Ishikawa (cell line): ENCODE measurements at regions not wholly inside any gene's neighbourhood (a gene's known extent, or its start where the extent isn't known, plus 50 kb on each side); places are given as distances from the start of the nearest gene placed in this dataset.

Experiments used
- CEBPB ChIP-seq: IDR thresholded peaks from 2 replicates; pipeline ENCODE4 v1.6.1; 2012
- CREB1 ChIP-seq: IDR thresholded peaks from 2 replicates; pipeline ENCODE4 v1.6.1; 2012; ENCODE audit warnings: low read depth
- EGR1 ChIP-seq: IDR thresholded peaks from 2 replicates; pipeline ENCODE4 v1.6.1; 2012
- EP300 ChIP-seq: IDR thresholded peaks from 2 replicates; pipeline ENCODE4 v1.6.1; 2012; ENCODE audit warnings: borderline replicate concordance
- FOXM1 ChIP-seq: IDR thresholded peaks from 2 replicates; pipeline ENCODE4 v1.6.1; 2012; ENCODE audit warnings: low read depth, borderline replicate concordance
- MAX ChIP-seq: IDR thresholded peaks from 2 replicates; pipeline ENCODE4 v1.6.1; 2012
- NFIC ChIP-seq: IDR thresholded peaks from 2 replicates; pipeline ENCODE4 v1.6.1; 2012
- RAD21 ChIP-seq: IDR thresholded peaks from 2 replicates; pipeline ENCODE4 v1.6.1; 2012; ENCODE audit warnings: low read depth
- TAF1 ChIP-seq: IDR thresholded peaks from 2 replicates; pipeline ENCODE4 v1.6.1; 2012; ENCODE audit warnings: low read depth, mild to moderate bottlenecking
- TCF12 ChIP-seq: IDR thresholded peaks from 2 replicates; pipeline ENCODE4 v1.6.1; 2012; ENCODE audit warnings: low read depth
- TEAD4 ChIP-seq: IDR thresholded peaks from 2 replicates; pipeline ENCODE4 v1.6.1; 2012
- YY1 ChIP-seq: IDR thresholded peaks from 2 replicates; pipeline ENCODE4 v1.6.1; 2012; ENCODE audit warnings: low read depth
- ZBTB7A ChIP-seq: IDR thresholded peaks from 2 replicates; pipeline ENCODE4 v1.6.1; 2012; ENCODE audit warnings: low read depth
- TF ChIP-seq, protein P1 (sequence below): IDR thresholded peaks from 2 replicates; pipeline ENCODE4 v1.6.1; 2012; ENCODE audit warnings: low read depth, mild to moderate bottlenecking
- TF ChIP-seq, protein P2 (sequence below): IDR thresholded peaks from 2 replicates; pipeline ENCODE4 v1.6.1; 2012

GRCh38 chr6:137416376-137417109, 77.7 kb downstream of the OLIG3 start:
- TF ChIP-seq, protein P1, sequence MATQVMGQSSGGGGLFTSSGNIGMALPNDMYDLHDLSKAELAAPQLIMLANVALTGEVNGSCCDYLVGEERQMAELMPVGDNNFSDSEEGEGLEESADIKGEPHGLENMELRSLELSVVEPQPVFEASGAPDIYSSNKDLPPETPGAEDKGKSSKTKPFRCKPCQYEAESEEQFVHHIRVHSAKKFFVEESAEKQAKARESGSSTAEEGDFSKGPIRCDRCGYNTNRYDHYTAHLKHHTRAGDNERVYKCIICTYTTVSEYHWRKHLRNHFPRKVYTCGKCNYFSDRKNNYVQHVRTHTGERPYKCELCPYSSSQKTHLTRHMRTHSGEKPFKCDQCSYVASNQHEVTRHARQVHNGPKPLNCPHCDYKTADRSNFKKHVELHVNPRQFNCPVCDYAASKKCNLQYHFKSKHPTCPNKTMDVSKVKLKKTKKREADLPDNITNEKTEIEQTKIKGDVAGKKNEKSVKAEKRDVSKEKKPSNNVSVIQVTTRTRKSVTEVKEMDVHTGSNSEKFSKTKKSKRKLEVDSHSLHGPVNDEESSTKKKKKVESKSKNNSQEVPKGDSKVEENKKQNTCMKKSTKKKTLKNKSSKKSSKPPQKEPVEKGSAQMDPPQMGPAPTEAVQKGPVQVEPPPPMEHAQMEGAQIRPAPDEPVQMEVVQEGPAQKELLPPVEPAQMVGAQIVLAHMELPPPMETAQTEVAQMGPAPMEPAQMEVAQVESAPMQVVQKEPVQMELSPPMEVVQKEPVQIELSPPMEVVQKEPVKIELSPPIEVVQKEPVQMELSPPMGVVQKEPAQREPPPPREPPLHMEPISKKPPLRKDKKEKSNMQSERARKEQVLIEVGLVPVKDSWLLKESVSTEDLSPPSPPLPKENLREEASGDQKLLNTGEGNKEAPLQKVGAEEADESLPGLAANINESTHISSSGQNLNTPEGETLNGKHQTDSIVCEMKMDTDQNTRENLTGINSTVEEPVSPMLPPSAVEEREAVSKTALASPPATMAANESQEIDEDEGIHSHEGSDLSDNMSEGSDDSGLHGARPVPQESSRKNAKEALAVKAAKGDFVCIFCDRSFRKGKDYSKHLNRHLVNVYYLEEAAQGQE, result no peak
- TF ChIP-seq CREB1 (no peak), YY1 (no peak), EP300 (no peak), FOXM1 (no peak), NFIC (no peak), RAD21 (no peak), CEBPB (no peak), TCF12 (no peak), MAX (no peak), ZBTB7A (no peak), TAF1 (no peak), EGR1 (no peak), TEAD4 (no peak)
- TF ChIP-seq, protein P2, sequence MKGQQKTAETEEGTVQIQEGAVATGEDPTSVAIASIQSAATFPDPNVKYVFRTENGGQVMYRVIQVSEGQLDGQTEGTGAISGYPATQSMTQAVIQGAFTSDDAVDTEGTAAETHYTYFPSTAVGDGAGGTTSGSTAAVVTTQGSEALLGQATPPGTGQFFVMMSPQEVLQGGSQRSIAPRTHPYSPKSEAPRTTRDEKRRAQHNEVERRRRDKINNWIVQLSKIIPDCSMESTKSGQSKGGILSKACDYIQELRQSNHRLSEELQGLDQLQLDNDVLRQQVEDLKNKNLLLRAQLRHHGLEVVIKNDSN, result no peak

DNA sequence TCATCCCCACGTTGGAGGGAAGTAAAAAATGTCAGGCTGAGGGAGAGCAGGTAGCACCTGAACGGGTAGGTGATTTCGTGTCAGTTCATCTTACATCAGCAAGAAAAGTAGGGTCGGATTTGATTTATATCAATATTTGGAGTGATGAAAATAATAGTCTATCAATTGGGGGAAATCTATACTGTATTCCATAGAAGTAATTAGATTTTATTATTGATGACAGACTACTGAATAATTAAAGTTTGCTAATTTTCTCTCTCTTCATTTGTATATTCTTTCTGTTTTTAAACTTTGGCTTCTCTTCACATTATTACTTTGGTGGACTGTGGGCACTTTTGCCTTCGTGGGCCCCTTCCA, 78.4 kb downstream of the OLIG3 start:
- TF ChIP-seq ZBTB7A (no peak), EP300 (no peak), NFIC (no peak), EGR1 (no peak), TCF12 (no peak), FOXM1 (no peak), CREB1 (no peak), TAF1 (no peak), MAX (no peak), TEAD4 (no peak), YY1 (no peak), RAD21 (no peak), CEBPB (no peak)
- TF ChIP-seq, protein P2, result no peak
- TF ChIP-seq, protein P1, result no peak

- TF ChIP-seq EP300, result no peak
- no peak for TF ChIP-seq TAF1
- TF ChIP-seq TCF12, result no peak
- TF ChIP-seq, protein P1, result no peak
- no peak for TF ChIP-seq YY1
- no peak for TF ChIP-seq CEBPB
- TF ChIP-seq TEAD4, result no peak
- TF ChIP-seq RAD21, result no peak
- TF ChIP-seq, protein P2, result no peak
These were observed 78.9 kb downstream of the OLIG3 start for GRCh38 chr6:137415127-137415833.
